ENCODE measurements at regions not wholly inside any gene's neighbourhood (a gene's known extent, or its start where the extent isn't known, plus 50 kb on each side); places are given as distances from the start of the nearest gene placed in this dataset.
A peak's percentile ranks its signal among the peaks of the same experiment; 100 is the strongest.

- no peak overlapping the region for H3K4me3 ChIP-seq (ENCODE audit: low read length)
- DNase-seq (ENCODE audit: low read depth), result peak; percentile 73
- no peak for TF ChIP-seq CTCF (IDR thresholded peaks at IDR 0.05; ENCODE audit: insufficient read depth, low read depth, low read length, missing control alignments)
Measured at GRCh38 chr17:71110326-71110725, 941.0 kb downstream of the KCNJ2 start.

- no peak for DNase-seq (ENCODE audit: low read depth)
- no peak for TF ChIP-seq CTCF (IDR thresholded peaks at IDR 0.05; ENCODE audit: insufficient read depth, low read depth, low read length, missing control alignments)
- H3K4me3 ChIP-seq (ENCODE audit: low read length), result no peak overlapping the region
Measured at GRCh38 chr17:71111460-71111859, 942.1 kb downstream of the KCNJ2 start.

- DNase-seq (ENCODE audit: low read depth), result no peak
- no peak for TF ChIP-seq CTCF (IDR thresholded peaks at IDR 0.05; ENCODE audit: insufficient read depth, low read depth, low read length, missing control alignments)
- H3K4me3 ChIP-seq (ENCODE audit: low read length), result no peak overlapping the region
Measured at GRCh38 chr17:71111934-71112333, 942.6 kb downstream of the KCNJ2 start.

GRCh38 chr17:71113347-71113746, 944.0 kb downstream of the KCNJ2 start:
- no peak for DNase-seq (ENCODE audit: low read depth)
- TF ChIP-seq CTCF (IDR thresholded peaks at IDR 0.05; ENCODE audit: insufficient read depth, low read depth, low read length, missing control alignments), result no peak
- H3K4me3 ChIP-seq (ENCODE audit: low read length), result no peak overlapping the region

- no peak for DNase-seq (ENCODE audit: low read depth)
Measured at GRCh38 chr17:71114911-71115668, 945.8 kb downstream of the KCNJ2 start.

GRCh38 chr17:71115669-71115972, 946.3 kb downstream of the KCNJ2 start:
- no peak for TF ChIP-seq CTCF (IDR thresholded peaks at IDR 0.05; ENCODE audit: insufficient read depth, low read depth, low read length, missing control alignments)
- H3K4me3 ChIP-seq (ENCODE audit: low read length), result no peak overlapping the region
- DNase-seq (ENCODE audit: low read depth), result no peak

More at GRCh38 chr17:71114911-71115668, 945.8 kb downstream of the KCNJ2 start:
- no peak overlapping the region for H3K4me3 ChIP-seq (ENCODE audit: low read length)
- TF ChIP-seq CTCF (IDR thresholded peaks at IDR 0.05; ENCODE audit: insufficient read depth, low read depth, low read length, missing control alignments), result no peak

- H3K4me3 ChIP-seq (ENCODE audit: low read length), result no peak overlapping the region
- TF ChIP-seq CTCF (IDR thresholded peaks at IDR 0.05; ENCODE audit: insufficient read depth, low read depth, low read length, missing control alignments), result no peak
- no peak for DNase-seq (ENCODE audit: low read depth)
Measured at GRCh38 chr17:71117466-71117865, 948.1 kb downstream of the KCNJ2 start.
